ENCODE measurements at regions not wholly inside any gene's neighbourhood (a gene's known extent, or its start where the extent isn't known, plus 50 kb on each side); places are given as distances from the start of the nearest gene placed in this dataset.

GRCh38 chr7:16060502-16060901 is 360.8 kb downstream of the CRPPA start:
- no peak for DNase-seq (ENCODE audit: low read depth)

- no peak for DNase-seq (ENCODE audit: low read depth)
These were observed 365.9 kb downstream of the CRPPA start for GRCh38 chr7:16055263-16055976.

- DNase-seq (ENCODE audit: low read depth) = peak; percentile 23
These were observed 365.2 kb upstream of the MEOX2 start for GRCh38 chr7:16051561-16052255.

GRCh38 chr7:16046041-16046440 is 359.6 kb upstream of the MEOX2 start:
- DNase-seq (ENCODE audit: low read depth) = no peak

GRCh38 chr7:16045296-16045695 is 358.8 kb upstream of the MEOX2 start:
- DNase-seq (ENCODE audit: low read depth) = no peak

GRCh38 chr7:16044645-16045044 is 358.2 kb upstream of the MEOX2 start:
- DNase-seq (ENCODE audit: low read depth) = no peak

DNA sequence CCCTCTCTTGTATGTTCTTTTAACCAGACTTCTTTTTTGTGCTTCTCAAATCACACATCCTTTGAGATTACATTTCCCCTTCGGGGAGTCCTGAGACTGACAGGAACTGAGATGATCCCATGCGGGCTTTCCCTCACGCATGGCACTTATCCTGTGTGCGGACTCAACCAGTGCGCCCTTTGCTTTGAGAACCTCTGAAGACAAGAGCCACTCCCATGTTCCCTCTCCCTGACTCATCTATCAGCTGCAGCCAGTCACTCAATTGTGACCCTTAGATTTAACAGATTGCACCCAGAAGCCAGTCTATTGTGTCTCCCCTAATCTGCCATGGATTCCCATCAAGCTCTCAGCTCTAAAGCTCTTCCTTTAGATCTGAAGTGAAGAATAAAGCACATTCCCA is 353.9 kb upstream of the MEOX2 start:
- no peak for DNase-seq (ENCODE audit: low read depth)

DNA sequence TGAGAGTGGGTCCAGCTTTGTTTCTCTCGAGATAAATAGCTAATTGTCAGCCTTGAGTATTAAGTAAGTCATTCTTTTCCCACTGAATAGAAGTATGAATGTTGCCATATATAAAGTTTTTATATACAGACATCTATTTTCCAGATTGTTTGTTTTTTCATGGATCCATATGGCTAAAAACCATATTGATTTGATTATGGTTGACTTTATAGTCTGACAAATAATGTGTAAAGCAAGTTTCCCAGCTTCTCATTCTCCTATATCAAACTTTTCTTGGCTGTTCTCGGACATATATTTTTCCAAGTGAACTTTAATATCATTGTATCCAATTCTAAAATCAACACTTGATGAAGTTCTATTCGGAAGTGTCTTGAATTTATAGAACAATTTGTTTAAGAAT is 352.4 kb upstream of the MEOX2 start:
- no peak for DNase-seq (ENCODE audit: low read depth)

- DNase-seq (ENCODE audit: low read depth) = no peak
These were observed 348.9 kb upstream of the MEOX2 start for GRCh38 chr7:16035392-16035791.

GRCh38 chr7:16034866-16035265 is 348.4 kb upstream of the MEOX2 start:
- no peak for DNase-seq (ENCODE audit: low read depth)

DNA sequence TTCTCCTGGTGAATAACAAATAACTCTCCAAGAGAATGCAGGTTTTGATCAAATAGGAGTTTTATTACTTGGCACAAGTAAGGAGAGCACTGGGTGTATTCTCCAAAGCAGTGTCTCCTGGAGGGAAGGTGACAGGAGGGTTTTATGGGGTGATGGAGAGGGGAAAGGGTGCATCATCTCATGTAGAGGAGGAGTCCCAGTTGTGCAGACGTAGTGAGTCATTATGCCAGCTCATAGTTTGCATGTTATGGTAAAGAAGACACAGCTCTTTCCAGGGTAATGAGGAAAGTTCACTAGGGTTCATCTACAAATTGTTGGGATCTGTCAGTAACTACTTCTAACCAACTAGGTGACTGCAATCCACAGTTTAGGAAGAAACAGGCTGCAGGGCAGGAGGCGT is 347.9 kb upstream of the MEOX2 start:
- peak; percentile 63 for DNase-seq (ENCODE audit: low read depth)

GRCh38 chr7:16033233-16033632 is 346.8 kb upstream of the MEOX2 start:
- no peak for DNase-seq (ENCODE audit: low read depth)

DNA sequence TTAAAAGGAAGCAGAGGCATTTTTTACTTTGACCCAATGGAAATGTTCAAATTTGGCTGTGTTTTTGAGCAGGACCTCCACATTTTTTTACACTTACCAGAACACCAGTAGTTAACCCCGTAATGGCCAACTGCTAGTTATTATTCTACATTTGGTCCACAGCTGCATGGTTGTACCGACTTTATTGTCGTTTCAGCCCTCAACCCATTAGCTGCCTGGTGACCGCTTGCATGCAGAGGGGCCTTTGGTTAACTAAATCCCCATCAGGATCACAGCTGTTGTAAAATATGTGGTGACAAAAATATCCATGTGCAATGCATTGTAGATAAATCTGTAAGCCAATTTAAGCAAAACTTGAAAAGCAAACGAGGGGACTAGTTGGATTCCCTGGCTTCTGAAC is 342.2 kb upstream of the MEOX2 start:
- DNase-seq (ENCODE audit: low read depth) = peak; percentile 4

GRCh38 chr7:16028103-16028502 is 341.6 kb upstream of the MEOX2 start:
- peak; percentile 90 for DNase-seq (ENCODE audit: low read depth)

GRCh38 chr7:16027396-16027795 is 340.9 kb upstream of the MEOX2 start:
- DNase-seq (ENCODE audit: low read depth) = no peak

GRCh38 chr7:16026253-16027020 is 340.0 kb upstream of the MEOX2 start:
- DNase-seq (ENCODE audit: low read depth) = peak; percentile 84

DNA sequence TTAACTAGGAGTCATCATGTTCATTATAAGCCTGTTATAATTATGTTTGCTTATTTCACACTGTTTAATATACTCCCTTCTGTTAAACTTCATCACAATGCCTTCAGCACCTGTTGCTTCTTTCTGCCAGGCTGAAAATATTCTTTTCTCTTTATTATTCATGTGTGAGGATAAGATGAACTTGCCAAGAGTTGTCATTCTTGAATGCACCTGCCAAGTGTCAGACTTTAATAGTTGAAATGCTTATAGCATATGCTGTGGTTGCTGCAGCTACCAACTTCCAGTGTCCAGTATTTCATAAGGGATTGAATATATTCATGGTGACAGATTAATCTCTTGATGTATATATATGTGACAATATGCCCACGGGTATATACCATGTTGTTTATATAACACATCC is 339.2 kb upstream of the MEOX2 start:
- DNase-seq (ENCODE audit: low read depth) = no peak

- no peak for DNase-seq (ENCODE audit: low read depth)
These were observed 337.0 kb upstream of the MEOX2 start for GRCh38 chr7:16023503-16023902.

- DNase-seq (ENCODE audit: low read depth) = no peak
These were observed 336.6 kb upstream of the MEOX2 start for GRCh38 chr7:16023046-16023445.

DNA sequence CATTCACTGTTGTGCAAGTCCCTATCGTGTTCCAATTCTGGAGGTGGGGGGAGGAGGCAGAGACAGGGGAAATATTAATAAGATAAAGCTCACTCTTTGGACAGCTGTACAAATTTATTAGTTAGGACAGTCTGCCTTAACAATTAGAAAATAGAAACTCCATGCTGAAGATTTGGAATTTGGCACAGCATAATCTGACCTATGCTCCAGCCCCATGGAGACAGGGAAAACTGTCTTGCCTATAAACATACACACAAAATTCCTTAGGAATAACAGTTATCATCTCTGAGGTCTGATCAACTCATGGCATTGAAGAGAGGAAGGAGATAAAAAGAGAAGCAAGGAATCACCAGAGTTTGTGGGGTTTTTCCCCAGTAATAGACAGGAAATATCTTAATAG is 335.4 kb upstream of the MEOX2 start:
- DNase-seq (ENCODE audit: low read depth) = peak; percentile 8

DNA sequence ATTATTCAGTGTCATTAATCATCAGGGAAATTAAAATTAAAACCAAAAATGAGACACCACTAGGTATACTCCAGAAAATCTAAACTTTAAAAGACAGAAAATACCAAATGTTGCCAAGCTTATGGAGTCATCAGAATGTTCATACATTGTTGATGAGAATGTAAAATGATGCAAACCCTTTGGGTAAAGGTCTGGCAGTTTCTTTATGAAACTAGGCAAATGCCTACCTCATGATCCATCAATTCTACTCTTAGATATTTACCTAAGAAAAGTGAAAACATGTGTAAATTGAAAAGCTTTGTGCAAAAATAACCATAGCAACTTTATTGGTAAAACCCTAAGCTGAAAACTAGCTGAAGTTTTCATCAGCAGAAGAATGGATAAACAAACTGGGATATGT is 329.5 kb upstream of the MEOX2 start:
- no peak for DNase-seq (ENCODE audit: low read depth)

DNA sequence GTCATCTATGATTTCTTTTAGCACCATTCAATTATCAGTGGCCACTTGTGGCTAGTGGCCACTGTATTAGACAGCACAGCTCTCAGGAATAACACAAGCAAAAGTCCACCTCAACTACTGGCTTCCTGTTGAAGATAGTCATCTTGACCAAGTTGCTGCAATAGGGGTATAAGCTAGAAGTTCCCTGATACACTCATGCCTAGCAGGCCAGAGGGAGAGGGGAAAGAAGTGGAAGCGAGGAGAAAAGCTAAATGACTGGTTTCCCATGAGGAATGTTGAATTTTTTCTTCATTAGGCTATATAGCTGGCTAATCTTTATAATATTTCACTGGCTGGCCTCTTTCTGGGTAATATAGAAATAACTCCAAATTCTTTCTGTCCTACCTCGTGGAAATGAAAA is 327.5 kb upstream of the MEOX2 start:
- DNase-seq (ENCODE audit: low read depth) = no peak

DNA sequence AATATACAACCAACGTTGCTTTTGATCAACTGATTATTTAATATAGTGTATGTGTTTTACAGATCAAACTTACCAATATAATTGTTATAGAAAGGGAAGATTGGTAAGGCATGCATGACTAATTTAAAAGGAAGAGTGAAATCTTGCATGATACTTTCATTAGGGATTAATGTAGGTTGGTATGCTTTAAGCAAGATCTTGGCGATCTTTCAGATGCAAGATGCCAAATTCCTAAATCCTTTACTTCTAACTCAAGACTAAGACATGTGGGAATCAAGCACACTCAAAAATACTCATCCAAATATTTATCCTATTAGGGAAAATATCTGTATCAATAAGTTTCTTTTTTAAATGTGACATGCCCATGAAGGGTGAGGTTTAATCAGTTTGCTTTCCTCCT is 321.4 kb upstream of the MEOX2 start:
- DNase-seq (ENCODE audit: low read depth) = peak; percentile 16

Data from EH (cell line).